ENCODE measurements at regions not wholly inside any gene's neighbourhood (a gene's known extent, or its start where the extent isn't known, plus 50 kb on each side); places are given as distances from the start of the nearest gene placed in this dataset.
A peak's percentile ranks its signal among the peaks of the same experiment; 100 is the strongest.

GRCh38 chr21:31395268-31395667, 51.2 kb upstream of the TIAM1 start:
- CTCF ChIA-PET: no interaction called here
- Mint-ChIP-seq H3K36me3 (no peaks in the 10 kb centered on the region), H3K9me3 (no peaks in the 10 kb centered on the region), H3K4me1 (peaks cover 31% of the 10 kb centered on the region), H3K27me3 (ENCODE audit: low read depth) (no peaks in the 10 kb centered on the region), H3K4me3 (no peak overlapping the region), H3K27ac (0 out of 2 replicates have a peak overlapping the region, but pooled peaks have one; percentile 14)
- no peak for ATAC-seq
- no peak for DNase-seq (ENCODE audit: low spot score)
- TF ChIP-seq NR2C2 (CRISPR knock-in tag; IDR thresholded peaks at IDR 0.05) (no peak), USF2 (CRISPR knock-in tag; IDR thresholded peaks at IDR 0.05) (no peak), ZNF423 (CRISPR knock-in tag; IDR thresholded peaks at IDR 0.05) (no peak), MAX (CRISPR knock-in tag; IDR thresholded peaks at IDR 0.05) (no peak), KAT7 (CRISPR knock-in tag; IDR thresholded peaks at IDR 0.05; ENCODE audit: borderline replicate concordance) (no peak), ZSCAN18 (CRISPR knock-in tag; IDR thresholded peaks at IDR 0.05) (no peak), RELA (CRISPR knock-in tag; IDR thresholded peaks at IDR 0.05; ENCODE audit: borderline replicate concordance) (no peak), CREM (CRISPR knock-in tag; IDR thresholded peaks at IDR 0.05) (no peak), ELF4 (CRISPR knock-in tag; IDR thresholded peaks at IDR 0.05; ENCODE audit: low read depth) (no peak), ZNF263 (CRISPR knock-in tag; IDR thresholded peaks at IDR 0.05; ENCODE audit: low read depth) (no peak), TP53 (CRISPR knock-in tag; IDR thresholded peaks at IDR 0.05) (no peak), TEAD4 (CRISPR knock-in tag; IDR thresholded peaks at IDR 0.05) (no peak)
- POLR2A ChIA-PET: no interaction called here

- H3K36me3 Mint-ChIP-seq: no peaks in the 10 kb centered on the region
- TF ChIP-seq STAT6 (CRISPR knock-in tag; conservative IDR thresholded peaks at IDR 0.05; ENCODE audit: low read depth): no peak
- ChIA-PET POLR2A (no interaction called here), CTCF (no interaction called here)
- no peak overlapping the region for H3K4me3 Mint-ChIP-seq
- no peak for DNase-seq (ENCODE audit: low spot score)
- H3K27ac Mint-ChIP-seq: peak overlapping the region; percentile 50; the same call in 1 of the 2 replicates
- peaks cover 26% of the 10 kb centered on the region for H3K4me1 Mint-ChIP-seq
- no peaks in the 10 kb centered on the region for H3K9me3 Mint-ChIP-seq
- H3K27me3 Mint-ChIP-seq (ENCODE audit: low read depth): no peaks in the 10 kb centered on the region
- no peak for ATAC-seq
Measured at GRCh38 chr21:31394309-31394708, 50.2 kb upstream of the TIAM1 start.

Data from WTC11 (cell line).